Gastrocnemius medialis (tissue), 4 donors: ENCODE measurements at regions not wholly inside any gene's neighbourhood (a gene's known extent, or its start where the extent isn't known, plus 50 kb on each side); places are given as distances from the start of the nearest gene placed in this dataset.

Source experiments
- CTCF ChIP-seq, 5 experiments: fragments of 450-650 bp in 3 of 5; fragments of 200-600 bp in 2 of 5; sonication (generic) in 2 of 5; IDR thresholded peaks in 4 of 5; conservative IDR thresholded peaks in 1 of 5; 1 replicate in 4 of 5; 2 replicates in 1 of 5; pipeline ENCODE4 v1.5.1; 2016 to 2019; ENCODE audit warnings: antibody characterized with exemption in 5 of 5, mild to moderate bottlenecking in 3 of 5, moderate library complexity in 3 of 5
- POLR2A ChIP-seq, 2 donors: fragments of 450-650 bp; IDR thresholded peaks; one replicate each; pipeline ENCODE4 v1.6.1; 2017; ENCODE audit warnings: antibody characterized with exemption in 2 of 2, mild to moderate bottlenecking in 2 of 2, moderate library complexity in 2 of 2

DNA sequence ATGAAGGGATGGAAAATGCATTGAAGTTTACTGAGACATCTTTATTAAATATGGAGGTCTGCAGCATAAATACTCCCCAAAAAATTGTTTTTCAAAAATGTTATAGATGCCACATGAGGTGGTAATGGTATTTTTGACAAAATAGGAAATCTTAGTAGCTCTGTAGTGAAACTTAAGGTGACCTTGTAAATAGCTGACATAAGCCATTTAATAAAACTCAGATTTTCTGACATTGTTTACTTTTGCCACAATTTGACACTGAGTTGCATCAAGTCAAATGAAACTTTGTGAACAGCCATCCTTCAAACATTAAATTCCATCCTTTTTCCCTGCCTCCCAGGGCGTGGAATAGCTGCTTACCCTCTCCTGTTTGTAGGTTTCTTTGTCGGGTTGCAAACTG, 953.1 kb downstream of the PCDH17 start:
- no peak for TF ChIP-seq CTCF (IDR thresholded peaks at IDR 0.05 in 4 of 5, conservative IDR thresholded peaks at IDR 0.05 in 1 of 5)
- TF ChIP-seq POLR2A (IDR thresholded peaks at IDR 0.05): no peak
